ENCODE measurements at regions not wholly inside any gene's neighbourhood (a gene's known extent, or its start where the extent isn't known, plus 50 kb on each side); places are given as distances from the start of the nearest gene placed in this dataset.
"Not testable (repeated sequence)": the region's sequence is repeated elsewhere in the genome, so short reads cannot be mapped to it uniquely, and the experiment has no call there.

DNA sequence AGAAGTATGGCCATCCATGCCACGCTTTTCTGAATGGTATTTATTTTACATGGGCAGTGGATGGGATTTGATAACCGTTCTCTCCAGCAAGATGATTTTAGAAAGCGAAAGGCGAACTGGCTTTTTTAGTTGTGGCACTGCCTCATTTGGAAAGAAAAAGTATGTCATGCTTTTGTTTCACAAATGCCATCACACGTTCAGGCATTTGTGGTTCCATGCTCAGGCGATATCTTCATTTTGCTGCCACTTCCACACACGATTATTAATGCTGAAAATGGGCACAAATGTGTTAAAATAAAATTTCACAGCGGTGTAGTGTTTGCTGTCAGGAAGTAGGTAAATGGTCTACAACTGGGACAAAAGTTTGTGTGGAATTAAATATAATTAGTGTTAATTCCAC lies 328.1 kb downstream of the BCL2L11 start:
- H3K4me1 Mint-ChIP-seq (ENCODE audit: low read depth); H3K27me3 Mint-ChIP-seq (ENCODE audit: low read depth); H3K27ac Mint-ChIP-seq: not testable (repeated sequence)

GRCh38 chr2:111450526-111450925 lies 329.8 kb downstream of the BCL2L11 start:
- not testable (repeated sequence) for H3K27me3 Mint-ChIP-seq (ENCODE audit: low read depth); H3K4me3 Mint-ChIP-seq; H3K36me3 Mint-ChIP-seq (ENCODE audit: low read depth); H3K9me3 Mint-ChIP-seq
- Mint-ChIP-seq H3K27ac (peak overlapping the region; percentile 36), H3K4me1 (ENCODE audit: low read depth) (peaks cover 10% of the 10 kb centered on the region)

More for the DNA sequence above, 328.1 kb downstream of the BCL2L11 start:
- not testable (repeated sequence) for H3K4me3 Mint-ChIP-seq; H3K9me3 Mint-ChIP-seq; H3K36me3 Mint-ChIP-seq (ENCODE audit: low read depth)

DNA sequence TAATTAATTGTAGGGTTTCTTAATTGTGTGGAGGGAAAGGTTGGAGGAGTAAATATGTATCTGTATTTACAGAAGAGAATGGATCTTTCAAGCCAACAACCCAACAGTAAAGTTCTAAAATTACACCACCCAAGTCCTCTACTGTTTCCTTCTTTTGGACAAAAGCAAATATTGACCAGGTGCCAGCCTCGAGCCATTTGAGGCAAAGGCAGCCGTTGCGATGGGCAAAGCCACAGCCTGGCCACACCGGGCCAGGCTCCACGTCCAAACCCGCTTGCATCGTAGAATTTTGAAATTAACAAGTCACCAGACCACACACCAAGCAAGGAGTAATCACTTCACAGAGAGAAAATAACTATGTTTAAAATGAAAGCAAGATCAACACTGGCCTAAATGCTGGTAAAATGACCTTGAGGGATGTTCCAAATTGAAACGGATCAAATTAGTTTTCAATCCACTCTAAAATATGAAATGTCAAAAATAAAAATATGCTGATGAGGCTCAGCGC lies 331.0 kb downstream of the BCL2L11 start:
- H3K4me3 Mint-ChIP-seq; H3K36me3 Mint-ChIP-seq (ENCODE audit: low read depth); H3K9me3 Mint-ChIP-seq; H3K27me3 Mint-ChIP-seq (ENCODE audit: low read depth); H3K27ac Mint-ChIP-seq: not testable (repeated sequence)
- H3K4me1 Mint-ChIP-seq (ENCODE audit: low read depth): peaks cover 13% of the 10 kb centered on the region

DNA sequence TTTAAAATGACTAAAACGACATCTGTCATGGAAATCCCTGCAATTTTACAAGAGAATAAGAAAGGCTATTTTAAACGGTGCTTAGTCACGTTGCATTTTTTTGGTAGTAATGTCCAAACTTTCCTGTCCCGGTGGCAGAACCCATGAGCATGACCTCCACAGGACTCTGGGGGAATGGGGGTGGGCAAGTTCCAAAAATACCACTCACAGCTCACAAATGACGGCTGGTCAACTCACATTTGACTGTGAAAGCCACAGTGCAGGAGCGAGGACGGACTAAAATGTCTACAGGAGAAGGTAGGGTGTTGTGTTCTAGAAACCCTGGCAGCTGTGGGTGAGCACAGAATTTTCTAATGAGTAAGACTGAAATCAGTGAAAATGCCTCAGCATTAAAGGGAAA lies 331.5 kb downstream of the BCL2L11 start:
- peak overlapping the region; percentile 31 for H3K4me3 Mint-ChIP-seq
- H3K27ac Mint-ChIP-seq: peak overlapping the region; percentile 55
- not testable (repeated sequence) for H3K9me3 Mint-ChIP-seq; H3K36me3 Mint-ChIP-seq (ENCODE audit: low read depth); H3K27me3 Mint-ChIP-seq (ENCODE audit: low read depth)
- H3K4me1 Mint-ChIP-seq (ENCODE audit: low read depth): peaks cover 13% of the 10 kb centered on the region

DNA sequence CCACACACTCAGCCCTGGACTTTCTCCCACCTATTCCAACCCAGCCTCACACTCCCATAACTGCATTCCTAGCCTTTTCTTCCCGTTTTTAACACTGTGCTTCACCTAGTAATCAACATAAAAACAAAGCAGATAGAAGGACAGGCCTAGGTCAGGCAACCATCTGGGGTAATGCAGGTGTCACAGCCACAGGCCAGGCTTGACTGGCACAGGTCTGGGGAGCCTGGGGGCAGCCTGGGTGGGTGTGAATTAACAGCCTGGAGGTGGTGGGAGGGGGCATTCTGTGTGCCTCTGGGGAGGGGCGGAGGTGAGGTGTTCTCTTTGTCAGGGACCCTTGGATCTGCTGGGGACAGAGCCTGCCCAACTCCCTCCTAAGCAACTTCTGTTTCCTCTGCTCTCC lies 332.6 kb downstream of the BCL2L11 start:
- not testable (repeated sequence) for H3K9me3 Mint-ChIP-seq; H3K27ac Mint-ChIP-seq; H3K36me3 Mint-ChIP-seq (ENCODE audit: low read depth); H3K4me3 Mint-ChIP-seq; H3K27me3 Mint-ChIP-seq (ENCODE audit: low read depth)
- H3K4me1 Mint-ChIP-seq (ENCODE audit: low read depth): peaks cover 14% of the 10 kb centered on the region

GRCh38 chr2:111453816-111454215 lies 333.1 kb downstream of the BCL2L11 start:
- H3K4me3 Mint-ChIP-seq; H3K27ac Mint-ChIP-seq; H3K9me3 Mint-ChIP-seq; H3K27me3 Mint-ChIP-seq (ENCODE audit: low read depth); H3K36me3 Mint-ChIP-seq (ENCODE audit: low read depth): not testable (repeated sequence)
- H3K4me1 Mint-ChIP-seq (ENCODE audit: low read depth): peaks cover 16% of the 10 kb centered on the region

GRCh38 chr2:111454404-111454803 lies 333.7 kb downstream of the BCL2L11 start:
- not testable (repeated sequence) for H3K9me3 Mint-ChIP-seq; H3K27ac Mint-ChIP-seq; H3K36me3 Mint-ChIP-seq (ENCODE audit: low read depth); H3K4me3 Mint-ChIP-seq; H3K27me3 Mint-ChIP-seq (ENCODE audit: low read depth)
- peaks cover 16% of the 10 kb centered on the region for H3K4me1 Mint-ChIP-seq (ENCODE audit: low read depth)

DNA sequence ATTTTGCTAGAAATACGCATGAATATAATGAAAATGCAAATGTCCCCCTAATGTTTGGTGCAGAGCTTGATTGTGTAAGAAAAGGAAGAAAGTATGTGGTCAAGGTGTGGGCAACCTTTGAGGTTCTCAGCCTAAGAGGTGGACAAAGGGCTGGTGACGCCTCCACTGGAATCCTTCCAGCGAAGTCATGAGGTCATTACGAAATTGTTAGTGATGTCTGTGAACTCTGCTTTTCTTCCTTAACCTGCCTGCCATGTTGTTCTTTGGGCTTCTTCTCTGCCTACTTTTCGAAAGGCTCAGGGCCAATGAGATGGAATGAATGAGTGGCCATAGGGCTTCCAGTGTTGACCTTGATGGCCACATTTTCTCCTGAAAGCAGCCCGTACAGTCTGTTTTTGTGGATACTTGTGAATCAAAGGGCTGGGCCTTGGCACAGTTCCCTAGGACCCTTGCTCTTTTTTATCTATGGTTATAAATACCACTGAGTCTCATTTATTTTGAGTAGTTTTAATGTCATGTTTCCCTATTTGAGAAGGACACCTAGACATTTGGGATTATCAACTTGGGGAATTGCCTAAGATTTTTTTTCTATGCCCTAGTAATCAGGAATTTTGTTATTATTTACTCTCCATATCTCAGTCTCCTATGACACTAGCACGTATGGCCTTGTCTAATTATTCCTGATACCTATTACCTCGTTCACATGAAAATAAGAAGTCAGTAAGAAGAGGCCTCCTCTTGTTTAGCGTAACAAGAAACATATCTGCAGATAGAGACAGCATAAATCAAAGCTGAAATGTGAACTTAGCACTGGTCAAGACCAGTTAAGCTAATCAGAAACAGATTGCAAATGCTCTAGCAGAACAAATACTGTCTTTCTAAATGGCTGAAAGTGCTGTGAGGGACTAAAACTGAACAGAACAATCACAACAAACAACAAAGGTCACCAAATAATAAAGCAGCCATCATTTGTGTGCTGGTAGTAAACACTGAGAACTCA lies 334.6 kb downstream of the BCL2L11 start:
- not testable (repeated sequence) for H3K9me3 Mint-ChIP-seq; H3K4me3 Mint-ChIP-seq; H3K27ac Mint-ChIP-seq; H3K27me3 Mint-ChIP-seq (ENCODE audit: low read depth); H3K36me3 Mint-ChIP-seq (ENCODE audit: low read depth)
- H3K4me1 Mint-ChIP-seq (ENCODE audit: low read depth): peaks cover 13% of the 10 kb centered on the region

DNA sequence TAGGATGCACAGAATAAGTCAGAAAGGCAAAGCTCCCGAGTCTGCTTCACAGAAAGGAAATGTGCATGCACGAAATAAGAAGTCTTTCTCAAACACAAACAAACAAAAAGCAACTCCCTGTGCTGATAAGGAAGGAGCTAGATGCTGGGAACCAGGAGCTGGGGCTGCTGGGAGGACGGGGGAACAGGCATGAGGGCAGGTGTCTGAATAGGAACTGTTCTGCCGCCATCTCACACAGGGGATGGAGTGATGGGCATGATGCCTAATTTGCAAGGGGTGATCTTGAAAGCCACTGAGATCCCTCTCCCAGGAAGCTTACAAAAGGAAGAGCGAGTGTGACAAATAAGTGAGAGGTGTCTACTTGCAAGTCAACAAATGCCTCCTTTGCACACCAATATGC lies 336.5 kb downstream of the BCL2L11 start:
- H3K4me3 Mint-ChIP-seq; H3K27ac Mint-ChIP-seq; H3K27me3 Mint-ChIP-seq (ENCODE audit: low read depth); H3K9me3 Mint-ChIP-seq; H3K36me3 Mint-ChIP-seq (ENCODE audit: low read depth): not testable (repeated sequence)
- peaks cover 17% of the 10 kb centered on the region for H3K4me1 Mint-ChIP-seq (ENCODE audit: low read depth)

- H3K4me1 Mint-ChIP-seq (ENCODE audit: low read depth): peaks cover 15% of the 10 kb centered on the region
- H3K36me3 Mint-ChIP-seq (ENCODE audit: low read depth); H3K4me3 Mint-ChIP-seq; H3K9me3 Mint-ChIP-seq; H3K27me3 Mint-ChIP-seq (ENCODE audit: low read depth); H3K27ac Mint-ChIP-seq: not testable (repeated sequence)
Measured at GRCh38 chr2:111460901-111461300, 340.2 kb downstream of the BCL2L11 start.

DNA sequence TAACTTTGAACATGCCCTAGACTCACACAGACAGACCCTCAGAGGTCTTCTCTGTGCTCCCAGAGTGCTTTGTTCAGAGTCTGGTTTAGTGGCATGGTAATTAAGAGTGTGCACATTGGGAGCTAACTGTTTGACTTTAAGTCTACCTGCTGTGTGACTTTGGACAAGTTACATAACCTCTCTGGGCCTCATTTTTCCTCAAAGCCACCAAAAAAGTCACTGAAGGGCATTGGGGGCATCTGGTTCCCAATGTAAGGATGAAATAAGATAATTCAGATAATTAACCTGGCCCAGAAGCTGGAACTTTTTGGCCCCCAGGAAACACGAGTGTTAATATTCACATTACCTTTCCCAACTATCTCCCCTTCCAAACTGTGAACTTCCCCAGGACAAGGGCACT lies 341.1 kb downstream of the BCL2L11 start:
- not testable (repeated sequence) for H3K27me3 Mint-ChIP-seq (ENCODE audit: low read depth); H3K27ac Mint-ChIP-seq; H3K9me3 Mint-ChIP-seq; H3K36me3 Mint-ChIP-seq (ENCODE audit: low read depth); H3K4me3 Mint-ChIP-seq
- H3K4me1 Mint-ChIP-seq (ENCODE audit: low read depth): peaks cover 18% of the 10 kb centered on the region

- not testable (repeated sequence) for H3K4me3 Mint-ChIP-seq; H3K36me3 Mint-ChIP-seq (ENCODE audit: low read depth); H3K9me3 Mint-ChIP-seq; H3K27me3 Mint-ChIP-seq (ENCODE audit: low read depth)
- Mint-ChIP-seq H3K4me1 (ENCODE audit: low read depth) (peaks cover 18% of the 10 kb centered on the region), H3K27ac (peak overlapping the region; percentile 52)
Measured at GRCh38 chr2:111462572-111462971, 341.9 kb downstream of the BCL2L11 start.

DNA sequence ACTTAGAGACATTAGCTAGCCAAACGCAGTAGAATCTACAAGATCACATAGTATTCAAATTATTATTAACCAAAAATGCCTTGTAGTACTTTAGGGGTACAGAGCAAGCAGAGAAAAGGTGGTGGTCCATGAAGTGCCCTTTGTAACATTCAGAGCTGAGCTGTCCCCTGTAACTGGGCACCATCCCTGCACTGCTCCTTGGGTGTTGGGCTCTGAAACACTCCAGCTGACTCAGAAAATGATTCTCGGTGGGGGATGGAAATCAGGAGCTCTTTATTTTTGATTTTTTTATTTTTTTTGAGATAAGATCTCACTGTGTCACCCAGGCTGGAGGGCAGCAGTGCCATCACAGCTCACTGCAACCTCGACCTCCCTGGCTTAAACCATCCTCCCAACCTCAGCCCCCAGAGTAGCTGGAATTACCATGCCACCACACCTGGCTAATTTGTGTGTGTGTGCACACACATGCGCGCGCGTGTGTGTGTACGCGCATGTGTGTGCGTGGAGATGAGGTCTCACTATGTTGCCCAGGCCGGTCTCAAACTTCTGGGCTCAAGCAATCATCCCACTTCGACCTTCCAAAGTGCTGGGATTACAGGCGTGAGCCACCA lies 342.6 kb downstream of the BCL2L11 start:
- Mint-ChIP-seq H3K4me3 (peak overlapping the region; percentile 34), H3K27ac (peak overlapping the region; percentile 59), H3K4me1 (ENCODE audit: low read depth) (peaks cover 17% of the 10 kb centered on the region)
- not testable (repeated sequence) for H3K9me3 Mint-ChIP-seq; H3K27me3 Mint-ChIP-seq (ENCODE audit: low read depth); H3K36me3 Mint-ChIP-seq (ENCODE audit: low read depth)

DNA sequence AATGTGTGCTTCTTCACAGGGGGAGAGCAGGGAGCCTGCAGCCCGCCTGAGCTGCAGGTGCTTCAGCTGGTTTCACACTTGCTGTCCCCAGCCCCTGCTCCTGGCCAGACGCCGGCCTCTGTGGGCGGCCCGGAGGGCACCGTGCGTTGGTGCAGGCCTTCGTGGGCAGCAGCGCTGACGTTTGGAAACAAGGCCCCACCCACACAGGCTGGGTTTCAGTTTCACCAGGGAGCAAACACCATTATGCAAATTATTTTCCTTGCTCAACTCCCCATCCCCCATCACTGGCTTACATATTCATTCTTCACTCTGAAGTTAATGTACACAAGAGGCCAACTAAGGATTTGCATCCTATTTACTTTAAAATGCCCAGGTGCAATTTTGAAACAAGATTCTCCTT lies 343.2 kb downstream of the BCL2L11 start:
- H3K36me3 Mint-ChIP-seq (ENCODE audit: low read depth); H3K27ac Mint-ChIP-seq; H3K4me3 Mint-ChIP-seq; H3K9me3 Mint-ChIP-seq; H3K27me3 Mint-ChIP-seq (ENCODE audit: low read depth): not testable (repeated sequence)
- H3K4me1 Mint-ChIP-seq (ENCODE audit: low read depth): peaks cover 15% of the 10 kb centered on the region

DNA sequence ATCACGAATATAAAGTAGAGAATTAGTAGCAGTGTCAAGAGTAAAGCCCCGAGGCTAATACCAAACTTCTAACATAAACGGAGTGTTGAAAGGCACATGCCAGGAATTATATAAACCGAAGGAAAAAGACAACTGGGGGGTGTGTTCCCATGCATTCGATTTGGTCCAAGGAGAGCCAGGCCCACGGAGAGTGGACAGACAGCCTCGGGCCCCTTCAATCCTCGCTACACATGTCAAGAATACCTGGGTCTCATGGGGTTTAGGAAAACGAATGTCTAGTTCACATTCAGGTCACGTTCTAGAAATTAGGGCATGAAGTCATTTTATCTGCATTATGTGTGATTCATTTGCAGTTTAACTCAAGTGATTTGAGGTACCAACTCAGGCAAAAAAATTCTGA lies 343.7 kb downstream of the BCL2L11 start:
- H3K36me3 Mint-ChIP-seq (ENCODE audit: low read depth); H3K4me3 Mint-ChIP-seq; H3K27ac Mint-ChIP-seq; H3K9me3 Mint-ChIP-seq; H3K27me3 Mint-ChIP-seq (ENCODE audit: low read depth): not testable (repeated sequence)
- peaks cover 15% of the 10 kb centered on the region for H3K4me1 Mint-ChIP-seq (ENCODE audit: low read depth)

Data from T-helper 1 cell treated with Interleukin-12 subunit alpha and Interleukin-12 subunit beta and Interleukin-4 antibody, amounts not matched to agents 30 μg/mL and 1 μg/mL, for 36 hours (primary cell).